WI38 (cell line): ENCODE measurements at regions not wholly inside any gene's neighbourhood (a gene's known extent, or its start where the extent isn't known, plus 50 kb on each side); places are given as distances from the start of the nearest gene placed in this dataset.

ENCODE experiments used
- H3K4me3 ChIP-seq: 2 replicates; pipeline ENCODE4 v1.5.1; 2011; ENCODE audit warnings: low read depth, mild to moderate bottlenecking, control low read depth, low read length
- CTCF ChIP-seq: IDR thresholded peaks from 2 replicates; pipeline ENCODE4 v1.5.1; 2012; ENCODE audit warnings: low read depth, mild to moderate bottlenecking, control low read depth, low read length

- no peak for TF ChIP-seq CTCF
- H3K4me3 ChIP-seq: no peak overlapping the region
Observed at GRCh38 chr2:241943209-241943850, 73.8 kb downstream of the RTP5 start.

GRCh38 chr2:241943961-241944575, 74.5 kb downstream of the RTP5 start:
- no peak for TF ChIP-seq CTCF
- H3K4me3 ChIP-seq: no peak overlapping the region

- TF ChIP-seq CTCF: no peak
- H3K4me3 ChIP-seq: no peak overlapping the region
Observed at GRCh38 chr2:241944821-241945220, 75.3 kb downstream of the RTP5 start.

- no peak overlapping the region for H3K4me3 ChIP-seq
- no peak for TF ChIP-seq CTCF
Observed at GRCh38 chr2:241945311-241945710, 75.8 kb downstream of the RTP5 start.

- H3K4me3 ChIP-seq: no peak overlapping the region
- TF ChIP-seq CTCF: no peak
Observed at GRCh38 chr2:241945803-241946202, 76.3 kb downstream of the RTP5 start.

GRCh38 chr2:241946306-241947003, 76.9 kb downstream of the RTP5 start:
- no peak overlapping the region for H3K4me3 ChIP-seq
- TF ChIP-seq CTCF: no peak

GRCh38 chr2:241947004-241947350, 77.4 kb downstream of the RTP5 start:
- H3K4me3 ChIP-seq: no peak overlapping the region
- TF ChIP-seq CTCF: no peak
